HG03571 (cell line): ENCODE measurements at regions not wholly inside any gene's neighbourhood (a gene's known extent, or its start where the extent isn't known, plus 50 kb on each side); places are given as distances from the start of the nearest gene placed in this dataset.
"Not testable (repeated sequence)": the region's sequence is repeated elsewhere in the genome, so short reads cannot be mapped to it uniquely, and the experiment has no call there.

Source experiments
- ATAC-seq: cut with Tn5 transposase; IDR thresholded peaks from one replicate; pipeline ENCODE4 v1.9.1; 2021; ENCODE audit not compliant: unreplicated experiment

DNA sequence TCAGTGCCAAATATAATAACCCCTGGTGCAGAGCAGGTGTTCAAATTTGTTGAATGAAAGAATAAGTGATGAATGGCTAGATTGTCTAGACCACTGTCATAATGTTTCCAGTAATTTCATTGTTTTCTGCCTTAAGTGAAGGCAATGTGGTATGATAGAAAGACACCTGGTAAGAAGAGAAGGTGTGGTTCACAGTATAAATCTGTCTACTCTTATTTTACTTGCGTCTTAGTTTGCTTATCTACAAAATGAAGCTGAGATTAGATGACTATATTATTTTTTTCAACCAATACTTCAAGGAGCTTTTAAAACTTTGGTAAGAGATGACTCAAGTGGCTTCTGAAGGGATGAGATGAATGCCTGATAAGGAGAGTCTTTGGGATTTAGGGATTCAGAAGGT lies 788.4 kb downstream of the EPHA4 start:
- no peak for ATAC-seq

DNA sequence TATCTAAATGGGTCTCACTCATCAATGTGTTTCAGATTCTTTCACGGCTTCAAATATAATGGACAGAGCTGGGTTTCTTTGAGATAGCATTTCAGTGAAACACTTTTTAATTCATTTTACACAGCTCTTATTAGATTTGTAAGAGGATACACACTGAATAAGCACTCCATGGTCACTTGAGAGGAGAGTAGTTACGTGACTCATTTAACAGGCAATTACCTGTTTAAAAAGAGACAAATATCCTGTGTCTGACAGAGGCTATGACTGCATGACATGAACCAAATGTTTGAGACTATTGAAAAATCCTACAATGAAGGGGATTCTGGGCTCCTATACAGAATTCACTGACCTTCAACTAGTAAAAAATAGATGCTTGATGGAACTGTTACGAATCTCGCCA lies 786.9 kb downstream of the EPHA4 start:
- ATAC-seq, result no peak

GRCh38 chr2:220786216-220786615 lies 785.9 kb downstream of the EPHA4 start:
- ATAC-seq, result no peak

GRCh38 chr2:220787251-220787650 lies 784.9 kb downstream of the EPHA4 start:
- no peak for ATAC-seq

- no peak for ATAC-seq
These were observed 782.1 kb downstream of the EPHA4 start for GRCh38 chr2:220789961-220790360.

GRCh38 chr2:220795705-220796104 lies 776.4 kb downstream of the EPHA4 start:
- no peak for ATAC-seq

DNA sequence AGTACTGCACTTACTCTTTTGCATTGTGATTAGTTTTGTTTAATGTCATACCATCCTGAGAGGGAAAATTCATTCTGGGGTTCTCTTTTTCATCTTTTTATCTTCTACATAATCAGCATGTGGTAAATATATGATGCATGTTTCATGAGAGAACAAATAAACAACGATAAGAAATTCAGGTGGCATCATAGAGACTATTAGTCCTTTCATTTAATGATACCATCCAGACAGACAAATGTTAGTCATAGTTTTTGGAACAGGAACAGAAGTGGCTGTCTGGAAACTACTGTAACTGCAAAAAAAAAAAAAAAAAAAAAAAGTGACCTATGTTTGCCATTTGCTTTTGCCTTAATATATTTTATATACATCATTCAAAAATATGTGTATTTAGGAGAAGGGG lies 761.0 kb downstream of the EPHA4 start:
- no peak for ATAC-seq

DNA sequence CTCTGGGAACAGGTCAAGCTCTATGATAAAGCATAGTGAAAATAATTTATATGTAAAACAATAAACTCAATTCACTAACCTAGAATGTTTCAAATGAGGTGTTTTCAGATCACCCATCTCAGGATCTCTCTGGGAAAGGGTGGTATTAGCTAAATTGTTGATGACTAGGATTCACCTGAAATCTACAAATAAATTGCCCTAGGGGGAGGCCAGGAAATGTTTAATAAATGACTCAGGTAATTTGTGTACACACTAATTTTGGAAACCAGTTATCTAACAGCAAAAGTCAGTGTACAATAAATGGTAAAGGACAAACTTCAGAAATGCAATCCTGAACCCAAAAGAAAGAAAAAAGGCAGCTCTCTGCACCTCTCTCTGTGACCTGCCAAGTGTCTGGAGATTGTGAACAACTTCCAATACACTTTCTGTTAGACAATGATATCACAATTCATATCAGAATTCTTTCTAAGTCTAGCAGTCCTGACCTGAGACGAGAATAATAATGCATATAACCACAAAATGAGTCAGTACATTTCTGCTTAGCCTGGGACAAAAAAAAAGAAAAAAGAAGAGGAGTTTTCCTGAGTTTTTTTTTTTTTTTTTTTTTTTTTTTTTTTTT lies 760.0 kb downstream of the EPHA4 start:
- no peak for ATAC-seq

DNA sequence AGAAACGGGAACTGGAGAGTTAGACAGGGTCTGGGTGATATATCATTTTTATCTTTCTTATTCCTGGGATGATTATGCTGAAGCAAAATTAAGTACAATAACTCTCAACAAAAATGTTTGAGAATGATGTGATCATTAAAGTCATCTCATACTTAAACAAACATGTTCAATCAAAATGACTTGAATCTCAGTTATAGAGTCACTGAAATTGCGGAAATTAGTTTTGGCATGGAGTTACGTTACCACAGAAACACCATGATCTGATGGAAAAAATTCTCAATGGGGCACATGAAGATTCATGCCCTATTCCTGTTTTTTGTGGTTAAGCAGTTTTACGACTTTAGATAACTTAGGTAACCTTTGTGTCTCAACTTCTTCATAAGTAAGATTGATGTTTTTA lies 757.7 kb downstream of the EPHA4 start:
- no peak for ATAC-seq

- ATAC-seq, result no peak
These were observed 756.4 kb downstream of the EPHA4 start for GRCh38 chr2:220815698-220816097.

GRCh38 chr2:220821683-220822082 lies 750.4 kb downstream of the EPHA4 start:
- no peak for ATAC-seq

- not testable (repeated sequence) for ATAC-seq
These were observed 748.5 kb downstream of the EPHA4 start for GRCh38 chr2:220823590-220823989.

GRCh38 chr2:220833446-220833845 lies 738.7 kb downstream of the EPHA4 start:
- no peak for ATAC-seq

DNA sequence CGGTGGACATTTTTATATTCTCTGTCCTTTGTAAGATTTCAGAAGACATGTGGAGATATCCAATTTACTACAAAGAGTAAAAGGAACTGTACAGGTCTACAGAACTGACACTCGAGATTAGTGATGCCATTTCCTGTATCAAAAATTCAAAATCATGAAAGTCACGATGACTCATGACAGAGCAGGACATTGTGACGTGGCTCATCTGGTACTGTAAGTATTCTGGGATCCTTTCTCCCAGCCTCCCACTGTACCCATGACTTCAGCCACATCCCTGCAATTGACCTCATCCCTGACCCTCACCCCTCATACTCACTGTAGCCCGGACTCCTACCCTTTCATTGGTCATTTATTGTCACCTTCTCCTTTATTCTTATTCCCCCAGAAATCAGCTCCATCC lies 736.5 kb downstream of the EPHA4 start:
- no peak for ATAC-seq

DNA sequence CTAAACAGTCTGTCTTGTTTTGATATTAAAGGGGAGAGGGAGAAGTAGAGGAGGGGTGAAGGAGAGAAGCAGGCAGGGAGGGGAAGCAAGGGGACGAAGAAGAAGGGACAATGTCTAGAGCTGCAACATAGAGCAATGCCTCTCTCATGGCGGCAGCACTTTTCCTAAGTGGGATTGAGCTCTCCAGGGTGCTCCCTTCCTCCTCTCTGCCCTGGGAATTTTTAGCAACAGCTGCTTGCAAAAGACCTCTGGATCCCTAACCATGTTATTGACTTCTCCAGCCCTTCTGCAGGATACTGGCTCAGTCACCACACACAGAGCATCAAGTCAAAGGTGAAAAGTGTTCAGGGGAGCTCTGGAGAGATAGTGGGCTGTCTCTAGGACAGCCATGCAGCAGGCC lies 734.9 kb downstream of the EPHA4 start:
- no peak for ATAC-seq

- no peak for ATAC-seq
These were observed 729.0 kb downstream of the EPHA4 start for GRCh38 chr2:220842901-220843665.

GRCh38 chr2:220845766-220846273 lies 726.3 kb downstream of the EPHA4 start:
- ATAC-seq, result no peak

GRCh38 chr2:220847006-220847405 lies 725.1 kb downstream of the EPHA4 start:
- ATAC-seq, result no peak

GRCh38 chr2:220847589-220847988 lies 724.5 kb downstream of the EPHA4 start:
- ATAC-seq, result no peak

DNA sequence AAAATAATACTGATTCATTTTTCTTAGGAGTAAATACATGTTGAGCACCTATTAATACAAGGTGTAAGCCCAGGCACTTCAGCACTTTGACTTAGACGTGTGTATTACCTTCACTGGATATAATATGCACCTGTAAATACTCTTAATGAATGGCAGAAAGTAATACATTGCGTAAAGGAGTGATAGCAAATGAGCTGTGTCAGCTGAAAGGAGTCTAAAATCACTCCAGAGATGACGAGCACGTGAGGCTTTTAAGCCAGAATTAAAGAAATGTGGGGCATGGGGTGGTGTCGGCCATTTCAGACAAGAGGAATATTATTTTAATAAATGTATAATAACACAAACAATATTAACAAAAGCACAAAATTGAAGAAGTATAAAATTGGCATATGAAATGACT lies 722.7 kb downstream of the EPHA4 start:
- ATAC-seq, result no peak

DNA sequence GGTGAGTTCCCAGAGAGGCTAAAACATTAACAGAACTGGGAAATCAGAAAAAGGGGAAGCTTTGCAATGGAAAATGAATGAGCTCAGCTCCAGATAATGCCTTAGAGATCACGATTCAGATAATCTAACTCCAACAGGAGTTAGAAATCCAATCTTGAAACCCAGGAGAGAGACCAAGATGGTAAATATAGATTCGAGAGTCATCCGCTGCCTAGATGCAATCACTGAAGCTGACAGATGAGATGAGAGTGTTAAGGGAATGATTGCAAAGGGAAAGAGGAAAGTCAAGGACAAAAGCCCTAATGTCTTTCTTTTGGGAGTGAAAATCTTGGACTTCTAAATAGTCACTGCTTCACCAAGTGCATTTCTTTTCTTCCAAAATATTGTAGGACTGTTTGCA lies 722.0 kb downstream of the EPHA4 start:
- ATAC-seq, result no peak

GRCh38 chr2:220855296-220855695 lies 716.8 kb downstream of the EPHA4 start:
- ATAC-seq, result no peak

DNA sequence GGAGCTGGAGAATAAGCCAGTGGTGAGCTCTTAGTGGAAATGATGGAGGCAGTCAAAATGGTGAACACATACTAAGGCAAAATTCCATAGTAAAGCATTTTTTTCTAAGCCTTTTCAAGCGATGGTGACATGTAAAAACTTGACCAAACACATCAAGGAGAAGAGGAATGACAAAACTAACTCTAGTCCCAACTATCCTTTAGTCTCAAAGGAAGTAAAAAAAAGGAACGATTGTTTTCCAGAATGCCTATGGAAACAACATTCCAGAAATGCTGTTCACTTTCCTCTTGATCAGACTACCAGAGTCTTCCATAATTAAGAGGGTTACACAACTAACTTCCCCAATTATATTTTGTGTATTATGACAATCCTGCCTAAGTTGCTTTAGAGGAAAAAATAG lies 715.6 kb downstream of the EPHA4 start:
- no peak for ATAC-seq
